Cardiac fibroblast (primary cell): ENCODE measurements at regions not wholly inside any gene's neighbourhood (a gene's known extent, or its start where the extent isn't known, plus 50 kb on each side); places are given as distances from the start of the nearest gene placed in this dataset.

Source experiments
- DNase-seq, 2 donors: peaks; one replicate each; pipeline versions ENCODE4 v3.0.0 to v3.0.0-alpha.2; 2010; ENCODE audit warnings: low read depth in 2 of 2
- H3K4me3 ChIP-seq, 2 donors: replicated peaks in 1 of 2; 1 replicate in 1 of 2; 2 replicates in 1 of 2; pipeline ENCODE4 v1.5.1; 2011; ENCODE audit warnings: low read depth in 2 of 2, low read length in 2 of 2, mild to moderate bottlenecking in 2 of 2, moderate library complexity in 1 of 2
- CTCF ChIP-seq: IDR thresholded peaks from one replicate; pipeline ENCODE4 v1.5.1; 2011; ENCODE audit warnings: low read depth, mild to moderate bottlenecking, low read length, inconsistent platforms

DNA sequence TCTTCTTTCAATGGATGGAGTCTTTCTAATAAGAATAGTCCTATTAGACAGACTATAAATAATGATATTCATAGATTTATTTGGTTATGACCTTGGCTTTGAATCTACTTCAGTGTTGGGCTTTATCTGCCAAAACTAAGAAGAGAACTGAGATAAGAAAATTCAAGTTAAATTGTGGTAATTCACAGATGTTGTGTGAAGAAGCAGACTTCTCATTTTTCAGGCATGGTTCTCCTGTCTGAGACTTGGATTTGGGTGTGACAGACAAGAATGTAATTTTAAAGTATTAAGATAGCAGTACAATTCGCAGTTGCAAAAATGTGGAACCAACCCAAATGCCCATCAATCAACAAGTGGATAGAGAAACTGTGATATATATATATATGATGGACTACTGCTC lies 124.7 kb downstream of the QPCT start:
- peak in 1 of 2 donors; percentile 3 for DNase-seq
- no peak for TF ChIP-seq CTCF
- no peak overlapping the region for H3K4me3 ChIP-seq

DNA sequence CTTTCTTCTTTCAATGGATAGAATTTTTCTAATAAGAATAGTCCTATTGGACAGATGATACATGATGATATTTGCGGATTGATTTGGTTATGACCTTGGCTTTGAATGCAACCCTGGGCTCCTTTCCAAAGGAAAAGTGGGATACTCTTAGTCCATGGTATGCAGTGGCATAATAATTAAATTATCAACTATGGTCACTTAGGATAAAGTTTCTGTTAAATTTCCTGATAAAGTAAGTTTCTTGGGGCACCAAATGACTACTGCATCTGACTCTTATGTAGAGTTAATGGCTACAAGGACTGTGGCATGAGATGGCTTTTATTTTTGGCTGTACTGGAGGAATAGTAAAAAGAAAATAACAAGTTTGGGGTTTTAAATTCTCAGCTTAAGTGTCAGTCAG lies 126.7 kb downstream of the QPCT start:
- no peak for TF ChIP-seq CTCF
- H3K4me3 ChIP-seq = no peak overlapping the region
- no peak for DNase-seq

- no peak overlapping the region for H3K4me3 ChIP-seq
- peak; percentile 56 to 89 for DNase-seq
- no peak for TF ChIP-seq CTCF
Measured at GRCh38 chr2:37471994-37472393, 127.6 kb downstream of the QPCT start.

GRCh38 chr2:37472959-37473358 lies 128.5 kb downstream of the QPCT start:
- DNase-seq = peak; percentile 70 to 85
- no peak for TF ChIP-seq CTCF
- H3K4me3 ChIP-seq = no peak overlapping the region

GRCh38 chr2:37476411-37476810 lies 132.0 kb downstream of the QPCT start:
- TF ChIP-seq CTCF = no peak
- no peak for DNase-seq
- no peak overlapping the region for H3K4me3 ChIP-seq

- TF ChIP-seq CTCF = no peak
- no peak for DNase-seq
- no peak overlapping the region for H3K4me3 ChIP-seq
Measured at GRCh38 chr2:37477921-37478320, 133.5 kb downstream of the QPCT start.

- no peak for DNase-seq
- TF ChIP-seq CTCF = no peak
- no peak overlapping the region for H3K4me3 ChIP-seq
Measured at GRCh38 chr2:37481244-37481643, 136.8 kb downstream of the QPCT start.
